Erythroblast (primary cell): ENCODE measurements at regions not wholly inside any gene's neighbourhood (a gene's known extent, or its start where the extent isn't known, plus 50 kb on each side); places are given as distances from the start of the nearest gene placed in this dataset.
"Not testable (repeated sequence)": the region's sequence is repeated elsewhere in the genome, so short reads cannot be mapped to it uniquely, and the experiment has no call there.

Experiments
- DNase-seq, 2 experiments: peaks; one replicate each; lab custom pipeline; 2025; lab: John Stamatoyannopoulos, UW
- GATA1 ChIP-seq: IDR thresholded peaks from 2 replicates; pipeline ENCODE4 v1.6.1; 2011; ENCODE audit warnings: low read depth, mild to moderate bottlenecking, control low read depth, low read length, moderate library complexity
- POLR2A ChIP-seq: IDR thresholded peaks from 2 replicates; pipeline ENCODE4 v1.6.1; 2011; ENCODE audit warnings: mild to moderate bottlenecking, low read length

- DNase-seq = no peak
- TF ChIP-seq GATA1 (no peak), POLR2A (no peak)
Observed at GRCh38 chr5:89524785-89525184, 641.8 kb upstream of the MEF2C start.

GRCh38 chr5:89523867-89524266, 640.9 kb upstream of the MEF2C start:
- not testable (repeated sequence) for DNase-seq

GRCh38 chr5:89520771-89521170, 637.8 kb upstream of the MEF2C start:
- no peak for DNase-seq
- no peak for TF ChIP-seq POLR2A

DNA sequence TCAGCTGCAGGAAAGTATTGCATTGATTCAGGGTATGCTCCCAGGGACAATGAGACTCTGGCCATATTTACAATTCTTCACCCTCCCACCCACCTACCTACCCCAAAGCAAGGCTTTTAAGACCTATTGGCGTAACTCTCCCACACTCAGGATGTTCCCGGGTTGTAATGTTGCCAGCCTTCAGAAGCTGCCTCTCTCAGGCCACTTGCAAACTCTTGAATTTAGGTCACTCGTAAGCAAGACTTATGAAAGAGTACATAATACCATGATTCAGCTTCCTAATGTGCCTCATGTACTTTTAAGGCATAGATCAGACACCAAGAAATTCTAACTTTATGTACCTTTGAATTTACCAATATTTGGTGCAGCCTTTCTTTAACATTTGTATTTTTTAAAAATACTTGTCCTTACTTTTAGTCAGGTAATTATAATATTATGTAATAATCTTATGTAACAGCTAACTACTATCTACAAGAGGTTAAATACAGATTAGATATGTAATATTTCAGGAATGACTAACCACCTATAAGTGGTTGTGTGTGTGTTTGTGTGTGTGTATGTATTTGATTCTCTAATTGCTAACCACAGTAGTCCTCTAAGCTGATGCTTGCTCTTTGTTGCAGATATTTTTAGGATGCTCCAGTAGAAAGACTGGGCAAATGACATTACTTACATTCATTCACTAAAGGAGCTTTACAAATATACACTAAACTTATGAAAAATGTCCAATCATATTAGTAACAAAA, 630.5 kb upstream of the MEF2C start:
- DNase-seq = no peak
- no peak for TF ChIP-seq POLR2A

DNA sequence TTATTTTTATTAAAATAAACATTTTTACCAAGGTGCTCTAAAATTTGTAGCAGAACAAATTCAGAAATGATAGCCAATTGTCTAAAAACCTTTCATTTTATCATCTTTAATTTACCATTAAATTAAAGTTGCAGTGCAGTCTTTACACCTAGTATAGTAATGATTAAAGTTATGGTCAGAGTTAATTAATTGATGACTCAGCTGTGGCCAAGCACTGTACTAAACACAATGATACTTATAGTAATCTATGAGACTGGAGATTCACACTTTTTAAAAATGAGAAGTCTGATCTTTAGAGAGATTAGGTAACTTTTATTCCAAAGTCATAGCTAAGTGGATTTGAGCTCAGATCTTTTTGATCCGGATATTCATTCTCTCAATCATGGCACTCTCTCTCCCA, 621.1 kb upstream of the MEF2C start:
- DNase-seq = no peak
- TF ChIP-seq GATA1 (no peak), POLR2A (no peak)

DNA sequence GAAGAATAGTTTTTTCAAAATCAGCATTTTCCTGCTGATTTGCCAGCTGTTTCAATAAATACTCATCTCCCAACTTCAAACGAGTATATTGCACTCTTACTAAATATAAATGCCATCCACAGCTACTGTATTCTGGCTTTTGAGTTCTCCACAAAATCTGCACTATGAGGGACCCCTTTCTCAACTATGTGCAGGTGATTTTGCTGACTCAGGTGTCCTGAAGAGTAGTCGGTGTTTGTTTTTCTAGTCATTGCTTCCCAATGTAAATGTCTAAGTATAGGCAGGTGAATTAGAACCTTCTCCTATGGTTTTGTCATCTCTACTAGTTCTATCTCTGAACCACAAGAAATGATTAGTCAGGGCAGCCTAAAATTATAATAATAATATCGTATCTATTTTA, 616.8 kb upstream of the MEF2C start:
- no peak for TF ChIP-seq GATA1
- no peak for TF ChIP-seq POLR2A
- DNase-seq = no peak

DNA sequence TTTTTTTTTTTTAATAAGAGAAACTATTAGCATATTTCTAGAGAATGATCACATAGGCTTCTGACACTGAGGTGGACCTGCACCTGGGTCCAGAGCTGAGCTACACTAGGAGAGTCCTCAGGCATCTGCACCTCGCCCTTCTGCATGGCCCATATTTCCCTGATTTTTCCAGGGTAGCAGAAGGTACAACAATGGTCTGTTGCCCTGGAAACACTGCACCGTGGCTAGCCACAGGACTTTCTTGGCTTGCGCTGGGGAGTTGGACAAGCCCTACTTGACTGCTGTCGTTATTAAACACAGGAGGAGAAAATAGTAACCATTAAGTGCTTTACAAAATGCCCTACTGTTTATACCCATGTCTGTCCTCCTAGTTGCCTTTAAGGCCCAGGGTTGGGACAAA, 615.7 kb upstream of the MEF2C start:
- TF ChIP-seq POLR2A (no peak), GATA1 (no peak)
- DNase-seq = no peak

DNA sequence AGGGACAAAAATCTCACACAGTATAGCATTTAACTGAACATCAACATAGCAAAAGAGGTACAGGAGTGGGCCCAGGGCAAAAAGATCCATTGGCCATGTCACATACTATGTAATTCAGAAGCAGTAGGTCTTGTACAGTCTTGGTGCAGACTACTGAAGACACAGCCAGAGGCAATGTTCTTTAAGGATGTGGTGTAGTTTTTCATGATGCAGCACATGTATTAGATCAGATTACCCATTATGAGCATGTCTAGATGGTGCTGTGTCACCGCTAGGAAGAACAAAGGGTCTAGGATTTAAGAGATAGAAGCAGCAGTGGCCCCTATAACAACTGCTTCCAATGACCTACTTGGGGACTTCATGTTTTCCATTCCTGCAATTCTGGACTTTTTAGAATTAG, 610.4 kb upstream of the MEF2C start:
- no peak for DNase-seq
- TF ChIP-seq GATA1 (no peak), POLR2A (no peak)

GRCh38 chr5:89484962-89485361, 602.0 kb upstream of the MEF2C start:
- no peak for DNase-seq
- TF ChIP-seq GATA1 (no peak), POLR2A (no peak)

GRCh38 chr5:89480406-89481007, 597.5 kb upstream of the MEF2C start:
- DNase-seq = no peak
- no peak for TF ChIP-seq GATA1
- TF ChIP-seq POLR2A = no peak

GRCh38 chr5:89478851-89479250, 595.9 kb upstream of the MEF2C start:
- no peak for TF ChIP-seq GATA1
- TF ChIP-seq POLR2A = no peak

DNA sequence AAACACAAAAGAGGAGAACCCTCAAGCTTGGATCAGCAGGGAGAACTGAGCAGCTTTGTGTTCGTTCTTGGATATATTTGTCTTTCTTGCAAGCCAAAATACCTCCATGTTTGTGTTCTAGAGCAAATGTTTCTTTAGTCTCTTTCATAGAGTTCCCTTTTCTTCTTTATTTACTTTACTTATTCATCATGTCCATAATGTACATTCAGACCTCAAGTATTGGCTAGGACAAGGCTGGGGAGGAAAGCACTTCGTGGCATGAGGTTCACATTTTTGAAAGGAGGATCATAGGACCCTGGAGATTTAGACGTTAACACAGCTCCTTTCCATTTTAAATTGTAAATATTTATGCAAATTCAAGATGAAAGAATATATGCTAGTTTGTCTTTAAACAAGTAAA, 590.2 kb upstream of the MEF2C start:
- TF ChIP-seq GATA1 (no peak), POLR2A (no peak)
- DNase-seq = no peak

More at GRCh38 chr5:89478851-89479250, 595.9 kb upstream of the MEF2C start:
- no peak for DNase-seq

DNA sequence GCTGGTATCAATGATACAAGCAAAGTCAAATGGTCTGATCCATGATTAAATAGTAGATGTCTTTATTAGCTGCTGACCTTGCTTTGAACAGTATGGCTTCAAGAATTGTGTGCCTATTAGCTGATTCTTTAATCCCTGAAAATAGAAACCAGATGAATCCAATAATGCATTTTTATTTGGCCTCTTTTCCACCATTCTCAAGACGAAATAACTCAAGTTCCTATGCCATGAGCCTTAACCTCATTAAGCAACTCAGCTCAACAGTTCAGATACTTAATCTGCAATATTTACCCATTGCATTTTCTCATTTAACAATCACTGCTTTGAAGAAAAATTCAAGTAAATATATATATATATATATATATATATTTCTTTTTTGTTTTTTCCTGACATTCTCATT, 588.6 kb upstream of the MEF2C start:
- no peak for DNase-seq
- TF ChIP-seq POLR2A (no peak), GATA1 (no peak)

- TF ChIP-seq GATA1 = no peak
- no peak for TF ChIP-seq POLR2A
Observed at GRCh38 chr5:89471115-89471514, 588.1 kb upstream of the MEF2C start.

GRCh38 chr5:89470658-89471057, 587.7 kb upstream of the MEF2C start:
- TF ChIP-seq POLR2A (no peak), GATA1 (no peak)
- DNase-seq = no peak

More at GRCh38 chr5:89471115-89471514, 588.1 kb upstream of the MEF2C start:
- no peak for DNase-seq

GRCh38 chr5:89458332-89458656, 575.3 kb upstream of the MEF2C start:
- no peak for DNase-seq
- TF ChIP-seq POLR2A = no peak
- no peak for TF ChIP-seq GATA1
